Neural progenitor cell (in vitro differentiated cells): ENCODE measurements at regions not wholly inside any gene's neighbourhood (a gene's known extent, or its start where the extent isn't known, plus 50 kb on each side); places are given as distances from the start of the nearest gene placed in this dataset.

ENCODE experiments used
- EZH2 ChIP-seq: fragments of 200-600 bp; sonication (generic); IDR thresholded peaks from 2 replicates; pipeline ENCODE4 v1.6.1; 2017; ENCODE audit warnings: antibody characterized with exemption, mild to moderate bottlenecking, moderate library complexity
- EZH2phosphoT487 ChIP-seq: fragments of 200-600 bp; sonication (generic); IDR thresholded peaks from 2 replicates; pipeline ENCODE4 v1.6.1; 2017; ENCODE audit warnings: antibody characterized with exemption
- TF ChIP-seq, protein P1 (sequence below): fragments of 200-600 bp; sonication (generic); IDR thresholded peaks from 2 replicates; pipeline ENCODE4 v1.5.1; 2017; ENCODE audit warnings: antibody characterized with exemption, mild to moderate bottlenecking

GRCh38 chr6:26295691-26296555, 69.1 kb upstream of the BTN3A2 start:
- TF ChIP-seq EZH2phosphoT487 (no peak), EZH2 (no peak)
- TF ChIP-seq, protein P1, sequence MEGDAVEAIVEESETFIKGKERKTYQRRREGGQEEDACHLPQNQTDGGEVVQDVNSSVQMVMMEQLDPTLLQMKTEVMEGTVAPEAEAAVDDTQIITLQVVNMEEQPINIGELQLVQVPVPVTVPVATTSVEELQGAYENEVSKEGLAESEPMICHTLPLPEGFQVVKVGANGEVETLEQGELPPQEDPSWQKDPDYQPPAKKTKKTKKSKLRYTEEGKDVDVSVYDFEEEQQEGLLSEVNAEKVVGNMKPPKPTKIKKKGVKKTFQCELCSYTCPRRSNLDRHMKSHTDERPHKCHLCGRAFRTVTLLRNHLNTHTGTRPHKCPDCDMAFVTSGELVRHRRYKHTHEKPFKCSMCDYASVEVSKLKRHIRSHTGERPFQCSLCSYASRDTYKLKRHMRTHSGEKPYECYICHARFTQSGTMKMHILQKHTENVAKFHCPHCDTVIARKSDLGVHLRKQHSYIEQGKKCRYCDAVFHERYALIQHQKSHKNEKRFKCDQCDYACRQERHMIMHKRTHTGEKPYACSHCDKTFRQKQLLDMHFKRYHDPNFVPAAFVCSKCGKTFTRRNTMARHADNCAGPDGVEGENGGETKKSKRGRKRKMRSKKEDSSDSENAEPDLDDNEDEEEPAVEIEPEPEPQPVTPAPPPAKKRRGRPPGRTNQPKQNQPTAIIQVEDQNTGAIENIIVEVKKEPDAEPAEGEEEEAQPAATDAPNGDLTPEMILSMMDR = no peak
